ENCODE measurements at regions not wholly inside any gene's neighbourhood (a gene's known extent, or its start where the extent isn't known, plus 50 kb on each side); places are given as distances from the start of the nearest gene placed in this dataset.

DNA sequence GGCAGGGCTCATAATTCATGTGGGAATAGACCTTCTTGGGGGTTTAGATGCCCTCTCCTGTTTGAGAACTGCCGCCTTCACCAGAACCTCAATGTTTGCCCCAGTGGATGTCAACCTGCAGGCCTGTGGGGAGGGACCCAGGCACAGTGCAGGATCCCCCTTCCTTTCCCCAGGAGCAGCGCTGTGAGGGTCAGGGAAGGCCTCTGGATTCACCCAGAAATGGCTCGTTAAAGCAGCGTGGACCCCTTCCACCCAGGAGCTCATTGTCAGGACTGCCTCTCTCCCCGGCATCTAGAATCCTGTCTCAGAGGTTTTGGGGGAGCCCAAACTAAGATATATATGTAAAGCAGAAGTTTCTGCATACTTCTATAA is 188.3 kb downstream of the GADD45G start:
- DNase-seq (ENCODE audit: low spot score) = no peak

DNA sequence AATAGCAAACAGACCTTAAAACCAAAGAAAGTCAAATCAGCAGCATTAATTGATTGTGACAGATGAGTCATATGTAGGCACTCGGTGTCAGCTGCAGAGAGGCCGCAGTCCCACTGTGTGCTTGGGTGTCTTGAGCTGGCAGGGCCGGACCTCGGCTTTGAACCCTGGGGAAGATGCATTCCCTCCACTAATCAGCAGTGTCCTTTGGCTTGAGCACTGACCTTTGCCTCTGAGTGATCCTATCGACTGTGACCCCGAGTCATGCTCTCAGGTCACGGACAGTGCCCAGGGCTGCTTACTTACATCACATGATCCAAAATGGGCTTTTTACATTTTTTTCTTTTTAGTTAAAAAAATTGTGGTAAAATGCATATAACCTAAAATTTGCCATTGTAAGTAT is 188.7 kb downstream of the GADD45G start:
- no peak for DNase-seq (ENCODE audit: low spot score)

DNA sequence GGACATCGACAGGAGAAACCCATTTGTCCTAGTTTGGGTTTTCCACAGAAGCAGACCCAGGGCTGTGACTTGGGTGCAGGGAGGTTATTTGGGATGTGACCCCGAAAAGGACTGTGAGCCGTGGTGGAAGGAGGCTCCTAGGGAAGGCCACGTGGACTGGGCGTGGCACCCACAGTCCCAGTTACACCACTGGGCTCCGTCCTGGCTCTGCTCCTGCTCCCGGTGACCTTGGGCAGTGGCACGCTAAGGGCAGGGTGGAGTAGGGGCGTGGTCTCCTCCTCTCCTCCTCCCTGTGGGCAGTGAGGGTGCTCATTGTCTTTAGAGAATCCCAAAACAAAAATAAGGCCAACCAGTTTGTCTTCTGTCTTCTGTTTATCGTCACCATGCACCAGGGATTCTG is 190.1 kb downstream of the GADD45G start:
- DNase-seq (ENCODE audit: low spot score) = no peak

DNA sequence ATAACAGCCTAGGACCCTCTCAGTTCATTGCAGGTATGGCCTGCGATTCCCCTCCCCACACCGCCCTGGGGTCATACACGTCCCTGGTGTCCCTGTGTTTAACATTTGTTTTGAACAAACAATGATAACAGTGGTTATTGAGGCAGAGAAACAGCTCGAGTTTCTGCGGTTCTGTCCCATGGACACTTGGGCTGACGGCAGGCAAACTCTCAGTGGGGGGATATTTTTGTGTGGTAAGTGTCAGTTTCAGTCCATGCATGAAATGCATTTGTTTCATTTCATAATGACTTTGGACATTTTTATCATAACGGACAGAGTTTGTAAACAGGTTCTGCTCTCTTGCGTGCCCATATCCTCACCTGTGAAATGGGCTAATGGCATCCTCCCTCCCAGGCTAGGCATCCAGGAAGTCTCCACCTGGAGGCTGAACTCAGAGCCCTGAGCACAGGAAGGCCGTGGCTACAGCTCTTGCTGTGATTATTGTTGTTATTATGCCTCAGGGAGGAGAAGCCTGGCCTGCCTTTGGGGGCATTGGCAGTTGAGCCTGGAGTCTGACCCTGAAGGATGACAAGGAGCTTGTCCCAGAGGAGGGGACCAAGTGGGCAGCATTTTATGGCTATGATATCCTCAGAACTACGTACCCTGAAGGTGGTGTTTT is 190.9 kb downstream of the GADD45G start:
- DNase-seq (ENCODE audit: low spot score) = no peak

DNA sequence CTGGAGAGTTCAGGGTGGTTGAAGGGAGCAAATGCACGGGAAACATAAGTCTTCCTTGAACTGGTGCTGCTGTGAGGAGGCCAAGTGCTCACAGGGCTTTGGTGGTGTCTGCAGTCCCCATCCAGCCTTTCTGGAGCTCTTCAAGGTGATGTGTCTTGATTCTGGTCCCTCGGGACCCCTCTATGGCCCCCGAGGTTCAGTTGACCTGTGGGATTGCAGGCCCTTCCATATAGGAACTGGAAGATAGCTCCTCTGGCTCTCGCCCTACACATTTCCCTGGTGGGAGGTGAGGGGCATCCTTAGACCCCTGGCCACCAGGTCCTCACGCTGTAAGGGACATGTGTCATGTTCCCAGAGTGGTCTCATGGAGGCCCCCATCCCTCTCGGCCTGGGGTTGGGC is 191.8 kb downstream of the GADD45G start:
- no peak for DNase-seq (ENCODE audit: low spot score)

DNA sequence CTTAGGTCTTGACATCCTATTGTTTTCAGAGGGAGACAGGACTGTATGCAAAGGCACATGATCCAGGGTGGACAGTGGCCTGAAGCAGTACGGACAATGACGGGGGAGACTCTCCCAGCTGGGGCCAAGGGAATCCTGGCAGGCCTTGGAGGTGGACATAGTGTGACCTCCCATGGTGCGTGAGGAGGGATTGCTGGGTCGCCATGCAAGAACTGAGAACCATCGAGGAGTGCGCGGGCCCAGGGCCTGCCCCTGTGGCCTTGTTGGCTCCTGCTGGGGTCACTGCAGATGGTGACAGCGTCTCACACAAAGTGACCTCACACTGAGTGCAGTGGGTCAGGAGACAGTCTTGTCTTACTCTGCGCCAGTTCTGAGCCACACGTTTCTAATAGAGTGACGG is 192.4 kb downstream of the GADD45G start:
- DNase-seq (ENCODE audit: low spot score) = no peak

DNA sequence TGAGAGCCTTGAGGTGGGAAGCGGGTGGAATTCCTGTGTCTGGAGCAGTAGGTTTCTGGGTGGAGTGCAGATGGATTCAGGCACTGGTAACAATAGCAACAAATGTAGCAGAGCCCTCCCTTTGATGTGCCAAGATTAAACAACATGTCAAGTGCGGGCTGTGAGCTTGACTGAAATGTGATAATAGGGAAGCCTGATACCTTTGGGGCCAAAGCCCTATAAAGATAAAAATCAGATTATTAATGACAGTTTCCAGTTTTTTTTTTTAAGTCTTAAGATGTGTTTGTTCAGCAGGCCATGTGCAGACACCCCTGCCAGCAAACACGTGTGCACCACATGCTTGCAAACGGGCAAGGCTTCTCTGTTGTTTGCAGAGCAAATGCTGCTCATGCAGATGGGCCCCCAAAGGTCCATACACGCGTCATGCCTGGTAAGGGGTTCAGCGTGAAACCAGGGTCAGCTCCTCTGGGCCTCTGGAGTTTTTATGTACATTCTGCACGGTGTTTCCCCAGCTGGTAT is 193.2 kb downstream of the GADD45G start:
- DNase-seq (ENCODE audit: low spot score) = no peak

DNA sequence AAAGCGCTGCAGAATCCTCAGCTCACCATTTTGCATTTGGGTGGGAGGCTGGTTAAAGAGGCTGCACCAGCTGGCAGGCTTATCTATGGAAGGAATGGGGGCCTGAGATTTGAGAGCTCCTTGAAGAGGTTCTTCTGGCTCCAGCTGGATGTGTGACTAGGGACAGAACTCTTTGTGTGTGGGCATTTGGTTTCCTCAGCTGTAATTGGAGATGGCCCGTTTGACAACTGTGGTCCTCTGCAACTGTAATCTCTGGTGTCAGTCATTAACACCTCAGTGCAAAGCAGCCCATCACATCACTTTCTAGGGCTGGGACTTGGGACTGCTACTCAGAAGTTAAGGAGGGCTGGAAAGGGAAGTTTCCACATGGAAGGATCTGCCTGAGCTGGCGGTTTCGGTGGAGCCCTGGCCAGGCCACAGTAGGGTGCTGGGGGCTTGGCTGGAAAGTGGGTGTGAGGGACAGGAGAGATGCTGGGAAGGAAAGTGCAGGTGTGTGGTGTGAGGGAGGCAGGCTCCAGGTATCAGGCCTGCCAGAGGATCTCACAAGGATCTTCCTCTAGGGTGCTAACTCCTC is 193.8 kb downstream of the GADD45G start:
- no peak for DNase-seq (ENCODE audit: low spot score)

DNA sequence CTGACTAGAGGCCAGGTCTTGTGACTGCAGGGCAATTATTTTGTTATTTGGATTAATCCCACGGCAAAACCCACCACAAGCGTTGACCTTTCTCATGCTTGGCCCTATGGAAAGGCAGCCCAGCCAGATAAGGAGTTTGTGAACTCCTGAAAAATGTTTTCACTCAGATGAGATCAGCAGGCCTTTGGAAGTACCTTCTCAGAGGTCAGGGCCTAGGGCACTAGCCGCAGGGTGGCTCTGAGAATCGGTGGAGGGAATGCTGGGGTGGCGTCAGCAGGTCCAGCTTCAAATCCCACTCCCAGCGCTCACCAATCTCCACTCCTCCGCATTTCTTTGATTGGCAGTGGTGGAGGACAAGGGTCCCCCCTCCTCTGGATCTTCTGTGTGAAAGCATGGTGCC is 194.4 kb downstream of the GADD45G start:
- no peak for DNase-seq (ENCODE audit: low spot score)

DNA sequence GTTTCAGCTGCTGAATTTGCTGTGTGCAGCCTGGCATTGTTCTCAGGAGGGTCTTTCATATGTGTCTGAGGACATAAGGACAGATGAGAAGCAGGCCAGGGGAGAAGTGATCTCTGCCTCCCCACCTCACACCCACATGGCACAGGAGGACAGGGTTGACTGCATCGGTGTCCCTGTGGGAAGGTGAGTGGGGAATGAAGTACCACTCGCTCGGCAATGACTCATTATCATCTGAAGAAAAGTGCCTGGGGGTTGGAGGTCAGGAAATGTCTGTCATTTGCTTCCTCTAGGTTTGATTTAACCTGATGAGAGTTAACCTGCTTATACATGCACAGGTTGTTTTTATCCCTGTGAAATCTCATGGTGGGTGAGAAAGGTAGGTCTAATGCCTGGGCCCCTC is 195.0 kb downstream of the GADD45G start:
- no peak for DNase-seq (ENCODE audit: low spot score)

DNA sequence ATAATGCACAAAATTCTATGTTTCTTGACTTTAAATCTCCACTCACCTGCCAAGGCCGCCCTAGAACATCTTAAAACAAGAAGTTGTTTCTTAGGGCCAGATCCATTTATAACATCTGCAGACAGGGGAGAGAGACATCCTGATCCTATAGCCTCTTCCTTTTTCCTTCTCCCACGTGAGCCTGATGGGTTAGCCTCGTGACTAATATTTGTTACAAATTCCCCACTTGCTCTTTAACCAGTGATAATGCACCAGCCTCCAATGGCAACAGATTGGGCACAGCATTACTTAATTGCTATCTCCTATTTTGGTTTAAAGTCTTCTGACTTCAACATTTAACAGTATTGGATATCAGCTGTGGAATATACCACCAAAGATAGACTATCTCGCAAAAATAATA is 196.5 kb downstream of the GADD45G start:
- DNase-seq (ENCODE audit: low spot score) = no peak

DNA sequence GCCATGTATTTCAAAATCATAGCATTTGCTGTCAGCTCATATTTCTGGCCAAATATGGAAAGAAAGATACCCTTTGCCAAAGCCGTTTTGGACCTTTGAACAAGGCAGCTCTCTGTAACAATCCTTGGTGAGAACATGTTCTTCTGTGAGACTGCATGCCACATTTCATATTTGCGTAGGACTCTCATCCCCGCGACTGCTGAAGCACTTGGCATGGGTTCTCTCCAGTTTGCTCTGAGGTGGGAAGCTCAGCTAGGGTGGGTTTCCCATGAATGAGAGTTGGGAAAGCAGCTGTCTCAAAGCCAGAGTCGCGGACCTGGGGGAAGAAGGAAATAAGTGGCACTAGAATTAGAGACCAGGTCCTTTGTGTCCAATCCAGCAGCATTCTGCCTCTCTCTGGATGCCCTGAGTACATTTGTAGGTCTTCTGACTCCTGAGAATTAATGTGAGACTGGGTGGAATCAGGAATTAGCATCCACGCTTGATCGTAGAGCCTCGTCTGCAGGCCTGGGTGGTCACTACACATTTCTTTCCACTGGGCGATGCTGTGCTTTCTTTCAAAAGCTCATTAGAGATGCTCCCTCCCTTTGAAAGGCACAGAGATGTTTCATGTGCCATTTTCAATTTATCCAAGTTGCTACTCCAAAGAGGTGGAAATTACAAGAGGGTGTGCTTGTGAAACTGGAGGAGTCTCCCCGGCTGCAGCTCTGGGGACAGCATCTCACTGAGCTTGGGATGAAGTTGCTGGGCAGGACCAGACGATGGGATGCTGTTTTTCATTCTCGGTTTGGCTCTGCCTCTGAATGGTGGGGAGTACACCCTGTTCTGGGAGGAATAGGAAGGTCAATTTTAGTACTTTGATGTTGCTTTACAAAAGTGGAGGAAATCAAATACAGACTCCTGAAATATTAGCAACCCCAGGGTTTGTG is 197.2 kb downstream of the GADD45G start:
- no peak for DNase-seq (ENCODE audit: low spot score)

DNA sequence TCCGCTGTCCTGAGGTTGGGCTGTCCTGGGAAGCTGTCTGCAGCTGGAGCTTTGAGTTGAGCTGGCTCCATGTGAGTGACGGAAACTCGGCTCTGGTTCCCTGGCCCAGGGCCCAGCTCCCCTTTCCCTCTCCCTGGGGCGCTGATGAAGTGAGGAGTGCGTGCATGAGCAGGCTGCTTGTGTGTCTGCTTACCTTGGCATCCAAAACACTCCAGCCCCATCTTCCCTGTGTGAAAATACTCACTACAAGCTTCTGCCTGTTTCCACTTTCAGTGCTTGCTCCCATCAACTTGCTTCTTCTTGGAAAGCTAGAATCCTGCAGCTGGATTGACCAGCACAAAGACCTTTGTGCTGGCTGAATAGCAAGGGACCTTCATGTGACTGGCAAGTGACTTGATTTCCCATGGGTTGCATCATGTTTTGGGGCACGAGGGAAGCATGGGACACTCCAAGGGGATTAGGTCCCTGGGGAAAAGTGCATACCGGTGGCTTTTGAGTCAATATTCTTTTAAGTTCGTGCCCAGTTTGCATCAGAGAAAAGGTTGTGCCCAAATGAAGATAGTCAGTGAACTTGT is 198.1 kb downstream of the GADD45G start:
- DNase-seq (ENCODE audit: low spot score) = peak; percentile 82

DNA sequence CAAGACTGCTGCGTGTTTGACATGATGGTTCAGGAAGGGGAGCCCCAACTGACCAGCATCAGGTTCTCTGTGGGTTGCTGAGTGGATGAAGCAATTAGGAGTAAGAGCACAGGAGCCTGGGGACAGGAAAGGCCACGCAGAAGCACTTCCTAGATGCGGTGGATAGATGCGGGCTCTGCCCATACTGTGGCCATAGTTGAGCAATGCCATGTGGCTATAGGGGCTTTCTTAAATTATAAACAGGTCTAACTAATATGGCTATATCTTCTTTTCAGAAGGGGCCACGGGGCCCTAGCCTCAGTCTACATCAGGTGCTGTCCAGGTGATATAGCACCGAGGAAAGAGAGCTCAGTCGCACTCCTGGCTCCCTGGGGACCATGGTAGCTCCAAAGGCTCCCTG is 198.6 kb downstream of the GADD45G start:
- DNase-seq (ENCODE audit: low spot score) = peak; percentile 55

DNA sequence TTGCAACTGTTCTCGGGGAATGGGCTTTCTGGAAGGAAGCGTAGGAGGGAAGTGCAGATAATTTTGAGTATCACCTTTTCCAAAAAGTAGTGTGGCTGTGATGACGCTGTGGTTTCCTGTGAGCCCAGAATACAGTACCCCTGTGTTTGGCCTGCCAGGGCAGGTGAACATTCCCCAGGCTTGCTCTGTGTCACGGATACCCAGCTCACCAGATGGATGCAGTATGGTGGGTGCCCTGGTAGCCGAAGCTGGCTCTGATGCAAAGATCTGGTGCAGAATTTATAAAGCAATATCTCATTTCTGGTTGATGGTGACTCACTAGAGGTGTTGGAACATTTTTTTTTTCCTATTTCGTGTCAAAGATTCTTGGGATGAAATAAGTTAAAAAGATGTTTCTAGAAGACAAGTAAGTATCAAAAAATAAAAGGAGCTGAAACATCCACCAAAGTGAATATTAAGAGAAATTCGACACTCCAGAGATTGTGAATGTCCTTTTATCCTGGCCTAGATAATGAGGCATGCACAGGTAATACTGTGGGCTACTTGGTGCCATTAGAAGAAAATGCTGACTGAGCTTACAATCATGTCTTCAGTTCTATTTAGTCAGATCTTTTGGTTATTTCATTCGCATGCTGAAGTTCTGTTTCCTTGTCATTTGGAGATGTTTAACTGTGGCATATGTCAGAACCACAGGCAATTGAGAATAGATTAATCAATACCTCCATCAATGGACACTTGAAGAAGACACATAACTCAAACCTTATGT is 200.1 kb downstream of the GADD45G start:
- DNase-seq (ENCODE audit: low spot score) = peak; percentile 49

DNA sequence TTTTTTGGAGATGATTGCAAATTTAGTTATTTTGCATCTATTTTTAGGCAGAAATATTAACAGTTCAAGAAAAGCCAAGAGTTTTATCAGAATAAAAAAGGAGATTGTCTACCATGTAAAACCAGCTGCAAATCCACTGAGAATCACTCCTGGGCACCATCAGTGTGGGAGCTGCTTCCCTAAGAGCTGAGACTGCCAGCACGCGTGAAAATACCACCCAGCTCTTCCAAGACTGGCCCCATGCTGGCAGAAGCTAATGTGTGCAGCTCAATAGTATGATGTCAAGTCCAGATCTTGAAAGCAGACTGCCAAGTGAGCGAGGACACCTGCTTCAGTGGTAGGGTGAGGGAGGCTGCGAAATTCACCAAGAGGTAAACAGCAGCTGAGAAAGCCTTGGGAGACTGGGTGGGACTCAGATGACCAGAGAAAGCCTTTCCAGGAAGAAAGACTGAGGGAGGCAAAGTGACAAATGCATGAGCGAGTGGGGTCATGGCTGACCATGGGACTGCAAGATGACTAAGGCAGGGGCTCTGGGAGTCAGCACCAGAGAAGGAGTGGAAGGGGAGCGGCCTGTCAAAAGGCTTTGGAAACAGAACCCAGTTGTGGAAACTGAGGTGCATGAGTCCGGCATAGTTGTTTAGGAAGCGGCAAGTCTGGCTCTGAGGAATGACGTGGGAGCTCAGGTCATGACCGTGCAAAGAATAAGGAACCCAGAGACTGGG is 200.9 kb downstream of the GADD45G start:
- peak; percentile 50 for DNase-seq (ENCODE audit: low spot score)

DNA sequence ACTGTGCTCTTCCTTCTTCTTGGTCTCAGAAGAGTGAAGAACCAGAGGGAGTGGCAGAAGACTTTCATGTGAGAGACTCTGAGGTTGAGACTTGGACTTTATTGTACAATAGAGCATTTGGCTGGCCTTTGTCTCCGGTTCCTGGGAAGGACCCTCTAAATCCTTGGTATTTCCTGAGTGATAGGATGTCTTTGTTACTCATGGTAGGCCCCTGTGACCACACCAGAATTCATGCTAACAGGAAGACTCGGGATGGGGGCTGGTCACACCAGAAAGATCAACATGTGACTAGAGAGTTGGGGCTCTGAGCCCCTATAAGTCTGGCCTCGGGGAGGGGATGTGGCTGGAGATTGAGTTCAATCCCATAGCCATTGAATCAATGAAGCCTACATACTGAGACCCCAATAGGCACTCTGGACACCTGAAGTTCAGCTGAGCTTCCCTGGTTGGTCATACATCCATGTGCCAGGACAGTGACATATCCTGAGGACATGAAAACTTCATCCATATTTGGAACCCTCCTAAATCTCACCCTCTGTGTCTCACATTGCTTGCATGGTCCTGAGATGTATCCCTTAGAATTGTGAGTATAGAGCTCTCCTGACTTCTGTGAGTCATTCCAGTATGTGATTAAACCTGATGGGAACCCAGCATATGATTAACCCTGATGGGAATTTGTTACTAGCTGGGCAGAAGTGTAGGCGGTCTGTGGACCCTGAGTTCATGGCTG is 201.7 kb downstream of the GADD45G start:
- no peak for DNase-seq (ENCODE audit: low spot score)

DNA sequence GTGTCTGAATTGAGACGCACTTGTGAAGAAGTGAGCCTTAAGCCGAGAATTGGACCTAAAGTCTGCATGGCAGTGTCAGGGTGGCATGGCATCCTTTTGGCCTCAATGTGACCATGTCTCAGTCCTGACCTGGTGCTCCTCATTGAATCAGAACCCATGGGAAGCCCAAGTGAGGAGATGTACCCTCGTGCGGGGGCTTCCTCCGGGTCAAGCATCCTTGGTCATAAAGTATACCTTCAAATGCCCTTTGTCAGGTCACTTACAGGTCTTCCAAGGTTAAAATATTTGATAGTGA is 202.2 kb downstream of the GADD45G start:
- no peak for DNase-seq (ENCODE audit: low spot score)

DNA sequence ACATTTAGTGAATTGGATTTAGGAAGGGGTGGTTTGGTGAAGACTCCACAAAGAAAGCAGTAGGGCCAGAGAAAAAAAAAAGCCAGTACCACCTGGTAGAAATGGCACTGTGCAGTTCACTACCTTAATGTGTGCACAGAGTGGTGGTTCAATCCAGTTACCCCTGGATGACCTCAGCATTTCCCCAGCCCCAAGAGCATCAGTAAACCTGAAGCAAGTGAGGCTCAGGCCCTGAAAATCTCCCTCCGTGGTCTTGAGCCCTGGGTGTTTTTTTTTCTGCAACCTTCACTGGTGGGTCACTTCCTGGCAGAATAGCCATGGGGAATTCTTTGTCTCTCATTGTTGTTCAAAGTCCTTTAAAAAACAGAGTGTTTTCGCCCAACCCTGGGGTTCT is 202.9 kb downstream of the GADD45G start:
- DNase-seq (ENCODE audit: low spot score) = no peak

DNA sequence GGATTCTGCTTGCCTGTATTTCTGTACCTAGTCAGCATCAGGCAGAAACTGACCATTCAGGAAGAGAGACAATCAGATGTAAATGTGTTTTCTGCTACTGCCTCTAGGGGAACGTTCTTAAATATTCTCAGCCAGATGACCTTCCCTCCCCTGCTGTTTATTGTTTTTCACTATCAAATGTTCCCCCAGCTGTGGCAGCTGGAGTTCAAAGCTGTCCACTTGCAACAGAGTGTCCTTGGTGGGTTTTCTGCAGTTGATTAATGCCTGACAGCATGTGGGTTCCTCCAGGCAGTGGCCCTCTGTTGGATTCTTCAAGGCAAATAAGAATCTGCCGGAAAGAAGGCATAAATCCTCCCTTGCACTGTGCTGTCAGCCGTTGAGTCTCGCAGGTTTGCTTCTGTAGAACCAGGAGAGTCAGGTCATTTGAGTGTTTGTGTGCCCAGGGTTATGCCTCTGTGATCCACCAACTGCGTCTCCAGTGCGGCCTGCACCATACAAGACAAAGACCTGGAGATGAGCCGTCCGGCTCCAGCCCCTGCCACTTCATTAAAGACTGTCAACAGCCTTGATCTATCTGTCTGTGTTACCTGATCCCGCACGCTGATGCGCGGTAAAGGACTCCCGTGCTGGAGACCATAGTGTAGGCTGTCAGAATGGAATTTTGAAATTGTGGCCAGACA is 203.4 kb downstream of the GADD45G start:
- no peak for DNase-seq (ENCODE audit: low spot score)

All from left forelimb (tissue), 1 donor.